ENCODE measurements at regions not wholly inside any gene's neighbourhood (a gene's known extent, or its start where the extent isn't known, plus 50 kb on each side); places are given as distances from the start of the nearest gene placed in this dataset.

DNA sequence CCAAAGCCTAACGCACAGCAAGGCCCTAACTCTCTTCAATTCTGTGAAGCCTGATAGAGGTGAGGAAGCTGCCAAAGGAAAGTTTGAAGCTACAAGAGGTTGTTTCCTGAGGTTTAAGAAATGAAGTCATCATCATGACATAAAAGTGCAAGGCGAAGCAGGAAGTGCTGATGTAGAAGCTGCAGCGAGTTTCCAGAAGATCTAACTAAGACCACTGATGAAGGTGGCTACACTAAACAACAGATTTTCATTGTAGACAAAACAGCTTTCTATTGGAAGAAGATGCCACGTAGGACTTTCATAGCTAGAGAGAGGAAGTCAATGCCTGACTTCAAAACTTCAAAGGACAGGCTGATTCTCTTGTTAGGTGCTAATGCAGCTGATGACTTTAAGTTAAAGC is 385.6 kb upstream of the OR4E1 start:
- H3K27me3 Mint-ChIP-seq (ENCODE audit: low read depth in 3 of 3) = peaks cover 0 to 2% (median 0%) of the 10 kb centered on the region in 3 donors
- intact Hi-C loops (cut with micrococcal nuclease) = no loop called here
- H3K4me3 Mint-ChIP-seq = no peak overlapping the region
- Histone ChIP-seq H3K27me3 (ENCODE audit: control insufficient read depth in 2 of 2, insufficient read depth in 2 of 2, low read length in 2 of 2) (no peaks in the 10 kb centered on the region), H3K4me2 (replicated peaks; ENCODE audit: extremely low read depth, low read length, poor library complexity, severe bottlenecking) (no peak overlapping the region), H3K9me3 (replicated peaks in 1 of 2; ENCODE audit: control insufficient read depth in 1 of 2, insufficient read depth in 1 of 2, low read length in 2 of 2) (no peaks in the 10 kb centered on the region), H3K4me3 (replicated peaks in 1 of 3; ENCODE audit: low read depth in 2 of 3, low read length in 3 of 3) (no peak overlapping the region), H2AFZ (ENCODE audit: insufficient read depth, low read depth, low read length, poor library complexity, severe bottlenecking) (no peak overlapping the region), H3K36me3 (replicated peaks in 1 of 2; ENCODE audit: control insufficient read depth in 1 of 2, insufficient read depth in 2 of 2, low read length in 2 of 2) (no peaks in the 10 kb centered on the region), H3K4me1 (ENCODE audit: control insufficient read depth in 1 of 2, insufficient read depth in 2 of 2, low read length in 2 of 2) (no peaks in the 10 kb centered on the region), H3K27ac (ENCODE audit: low read depth in 1 of 2, low read length in 2 of 2) (no peak overlapping the region), H3K9ac (ENCODE audit: insufficient read depth, low read length, poor library complexity, severe bottlenecking) (no peak overlapping the region), H3K79me2 (ENCODE audit: insufficient read depth, low read length) (no peaks in the 10 kb centered on the region), H4K20me1 (ENCODE audit: insufficient read depth, low read length) (no peaks in the 10 kb centered on the region)
- TF ChIP-seq, protein P1, sequence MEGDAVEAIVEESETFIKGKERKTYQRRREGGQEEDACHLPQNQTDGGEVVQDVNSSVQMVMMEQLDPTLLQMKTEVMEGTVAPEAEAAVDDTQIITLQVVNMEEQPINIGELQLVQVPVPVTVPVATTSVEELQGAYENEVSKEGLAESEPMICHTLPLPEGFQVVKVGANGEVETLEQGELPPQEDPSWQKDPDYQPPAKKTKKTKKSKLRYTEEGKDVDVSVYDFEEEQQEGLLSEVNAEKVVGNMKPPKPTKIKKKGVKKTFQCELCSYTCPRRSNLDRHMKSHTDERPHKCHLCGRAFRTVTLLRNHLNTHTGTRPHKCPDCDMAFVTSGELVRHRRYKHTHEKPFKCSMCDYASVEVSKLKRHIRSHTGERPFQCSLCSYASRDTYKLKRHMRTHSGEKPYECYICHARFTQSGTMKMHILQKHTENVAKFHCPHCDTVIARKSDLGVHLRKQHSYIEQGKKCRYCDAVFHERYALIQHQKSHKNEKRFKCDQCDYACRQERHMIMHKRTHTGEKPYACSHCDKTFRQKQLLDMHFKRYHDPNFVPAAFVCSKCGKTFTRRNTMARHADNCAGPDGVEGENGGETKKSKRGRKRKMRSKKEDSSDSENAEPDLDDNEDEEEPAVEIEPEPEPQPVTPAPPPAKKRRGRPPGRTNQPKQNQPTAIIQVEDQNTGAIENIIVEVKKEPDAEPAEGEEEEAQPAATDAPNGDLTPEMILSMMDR (IDR thresholded peaks at IDR 0.05) = no peak
- peaks cover 0 to 14% (median 3%) of the 10 kb centered on the region in 7 donors for H3K9me3 Mint-ChIP-seq
- no peak overlapping the region for H3K27ac Mint-ChIP-seq
- DNase-seq = no peak
- no CpG with 5 or more reads among the region's 4 CpGs for WGBS (ENCODE audit: insufficient coverage)
- H3K36me3 Mint-ChIP-seq = no peaks in the 10 kb centered on the region
- no peaks in the 10 kb centered on the region for H3K4me1 Mint-ChIP-seq

DNA sequence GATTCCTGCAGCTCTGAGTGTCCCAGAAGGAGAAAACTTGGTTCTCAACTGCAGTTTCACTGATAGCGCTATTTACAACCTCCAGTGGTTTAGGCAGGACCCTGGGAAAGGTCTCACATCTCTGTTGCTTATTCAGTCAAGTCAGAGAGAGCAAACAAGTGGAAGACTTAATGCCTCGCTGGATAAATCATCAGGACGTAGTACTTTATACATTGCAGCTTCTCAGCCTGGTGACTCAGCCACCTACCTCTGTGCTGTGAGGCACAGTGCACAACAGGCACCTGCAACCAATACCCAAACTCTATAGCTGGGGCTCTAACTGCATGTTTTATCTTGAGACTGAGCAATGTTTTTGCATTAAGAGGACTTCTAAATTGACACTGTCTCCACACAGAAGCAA is 379.2 kb upstream of the OR4E1 start:
- no peaks in the 10 kb centered on the region for H4K20me1 ChIP-seq (ENCODE audit: insufficient read depth, low read length)
- TF ChIP-seq, protein P1 (IDR thresholded peaks at IDR 0.05) = no peak
- no peak overlapping the region for H3K27ac ChIP-seq (ENCODE audit: low read depth in 1 of 2, low read length in 2 of 2)
- Mint-ChIP-seq H3K27me3 (ENCODE audit: low read depth in 3 of 3) (peaks cover 0 to 7% (median 0%) of the 10 kb centered on the region in 3 donors), H3K4me3 (no peak overlapping the region), H3K27ac (no peak overlapping the region), H3K9me3 (peaks cover 0 to 5% (median 0%) of the 10 kb centered on the region in 7 donors), H3K4me1 (no peaks in the 10 kb centered on the region), H3K36me3 (no peaks in the 10 kb centered on the region)
- H3K4me2 ChIP-seq (replicated peaks; ENCODE audit: extremely low read depth, low read length, poor library complexity, severe bottlenecking) = no peak overlapping the region
- H3K9me3 ChIP-seq (replicated peaks in 1 of 2; ENCODE audit: control insufficient read depth in 1 of 2, insufficient read depth in 1 of 2, low read length in 2 of 2) = no peaks in the 10 kb centered on the region
- no peak for DNase-seq
- H3K27me3 ChIP-seq (ENCODE audit: control insufficient read depth in 2 of 2, insufficient read depth in 2 of 2, low read length in 2 of 2) = no peaks in the 10 kb centered on the region
- H3K4me1 ChIP-seq (ENCODE audit: control insufficient read depth in 1 of 2, insufficient read depth in 2 of 2, low read length in 2 of 2) = no peaks in the 10 kb centered on the region
- 84% methylated on average over 3 of the region's 3 CpGs for WGBS (ENCODE audit: insufficient coverage)
- H3K79me2 ChIP-seq (ENCODE audit: insufficient read depth, low read length) = no peaks in the 10 kb centered on the region
- no peaks in the 10 kb centered on the region for H3K36me3 ChIP-seq (replicated peaks in 1 of 2; ENCODE audit: control insufficient read depth in 1 of 2, insufficient read depth in 2 of 2, low read length in 2 of 2)
- H3K9ac ChIP-seq (ENCODE audit: insufficient read depth, low read length, poor library complexity, severe bottlenecking) = no peak overlapping the region
- intact Hi-C loops (cut with micrococcal nuclease) = no loop called here
- H3K4me3 ChIP-seq (replicated peaks in 1 of 3; ENCODE audit: low read depth in 2 of 3, low read length in 3 of 3) = no peak overlapping the region
- H2AFZ ChIP-seq (ENCODE audit: insufficient read depth, low read depth, low read length, poor library complexity, severe bottlenecking) = no peak overlapping the region

All from CD14-positive monocyte (primary cell).